Lung (tissue), 9 donors: ENCODE measurements at regions not wholly inside any gene's neighbourhood (a gene's known extent, or its start where the extent isn't known, plus 50 kb on each side); places are given as distances from the start of the nearest gene placed in this dataset.
"Not testable (repeated sequence)": the region's sequence is repeated elsewhere in the genome, so short reads cannot be mapped to it uniquely, and the experiment has no call there.

Source experiments
- ATAC-seq: fragments of 200-7000 bp; cut with Tn5 transposase; one replicate; pipeline ENCODE4 v1.9.1; 2020; ENCODE audit warnings: moderate number of reproducible peaks; ENCODE audit not compliant: insufficient read depth, low FRiP score
- DNase-seq, 3 donors: peaks; one replicate each; pipeline ENCODE4 v3.0.0-alpha.2; 2013 to 2017
- H3K27ac ChIP-seq, 2 donors: one replicate each; pipeline ENCODE4 v1.5.1; 2013; ENCODE audit warnings: mild to moderate bottlenecking in 2 of 2, moderate library complexity in 2 of 2, control low read depth in 1 of 2, inconsistent platforms in 1 of 2, low read depth in 1 of 2, low read length in 1 of 2
- H3K27me3 ChIP-seq, 3 donors: one replicate each; pipeline ENCODE4 v1.5.1; 2013; ENCODE audit warnings: low read length in 2 of 3; ENCODE audit not compliant: control insufficient read depth in 3 of 3, insufficient read depth in 3 of 3
- H3K36me3 ChIP-seq, 4 donors: one replicate each; pipeline ENCODE4 v1.5.1; 2013; ENCODE audit warnings: low read length in 4 of 4, mild to moderate bottlenecking in 1 of 4, moderate library complexity in 1 of 4; ENCODE audit not compliant: control insufficient read depth in 4 of 4, insufficient read depth in 4 of 4
- H3K4me1 ChIP-seq, 5 donors: one replicate each; pipeline ENCODE4 v1.5.1; 2013; ENCODE audit warnings: low read length in 5 of 5, mild to moderate bottlenecking in 2 of 5, moderate library complexity in 1 of 5; ENCODE audit not compliant: control insufficient read depth in 5 of 5, insufficient read depth in 5 of 5
- H3K4me3 ChIP-seq: one replicate; pipeline ENCODE4 v1.5.1; 2013; ENCODE audit warnings: mild to moderate bottlenecking, control low read depth, moderate library complexity
- H3K9ac ChIP-seq, 2 donors: one replicate each; pipeline ENCODE4 v1.5.1; 2013; ENCODE audit warnings: low read length in 2 of 2, control low read depth in 1 of 2; ENCODE audit not compliant: insufficient read depth in 1 of 2
- H3K9me3 ChIP-seq, 4 donors: one replicate each; pipeline ENCODE4 v1.5.1; 2013; ENCODE audit warnings: low read length in 3 of 4, mild to moderate bottlenecking in 1 of 4, moderate library complexity in 1 of 4; ENCODE audit not compliant: control insufficient read depth in 4 of 4, insufficient read depth in 3 of 4
- WGBS, 2 donors: extraction: QIAGEN DNeasy Blood & Tissue Kit; methylation state at CpG; one replicate each; pipeline ENCODE4 v1.1.7; 2013; 5-methylcytosine and 5-hydroxymethylcytosine counted together
- donor health status: Bipolar disorder and iron deficiency.
- donor health status: healthy.
- donor health status: DM: yes; HTN: yes; CAD: no.

GRCh38 chr15:22134941-22135566 lies 54.7 kb downstream of the OR4M2 start:
- not testable (repeated sequence) for H3K27me3 ChIP-seq, H3K9me3 ChIP-seq, H3K27ac ChIP-seq, H3K9ac ChIP-seq, H3K4me3 ChIP-seq, DNase-seq, ATAC-seq, H3K4me1 ChIP-seq, H3K36me3 ChIP-seq
- WGBS, 2 donors = no CpG with 5 or more reads among the region's 3 CpGs

GRCh38 chr15:22137572-22137971 lies 57.2 kb downstream of the OR4M2 start:
- not testable (repeated sequence) for H3K9ac ChIP-seq, H3K27me3 ChIP-seq, H3K4me3 ChIP-seq, H3K36me3 ChIP-seq, H3K27ac ChIP-seq, ATAC-seq, DNase-seq, H3K9me3 ChIP-seq, H3K4me1 ChIP-seq
- no CpG with 5 or more reads among the region's 7 CpGs for WGBS, 2 donors

GRCh38 chr15:22141106-22141505 lies 60.8 kb downstream of the OR4M2 start:
- not testable (repeated sequence) for ATAC-seq, H3K27ac ChIP-seq, H3K4me1 ChIP-seq, H3K9ac ChIP-seq, H3K4me3 ChIP-seq, DNase-seq, H3K9me3 ChIP-seq, H3K27me3 ChIP-seq, H3K36me3 ChIP-seq
- no CpG with 5 or more reads among the region's 9 CpGs for WGBS, 2 donors

GRCh38 chr15:22148109-22148508 lies 67.8 kb downstream of the OR4M2 start:
- H3K9ac ChIP-seq, ATAC-seq, DNase-seq, H3K4me1 ChIP-seq, H3K27me3 ChIP-seq, H3K4me3 ChIP-seq, H3K27ac ChIP-seq, H3K36me3 ChIP-seq, H3K9me3 ChIP-seq: not testable (repeated sequence)
- WGBS, 2 donors = no CpG with 5 or more reads among the region's 7 CpGs

- not testable (repeated sequence) for H3K9me3 ChIP-seq, DNase-seq, H3K9ac ChIP-seq, ATAC-seq, H3K27me3 ChIP-seq, H3K27ac ChIP-seq, H3K4me3 ChIP-seq, H3K36me3 ChIP-seq, H3K4me1 ChIP-seq
- no CpG with 5 or more reads among the region's 6 CpGs for WGBS, 2 donors
Observed at GRCh38 chr15:22158243-22158642, 77.9 kb downstream of the OR4M2 start.

GRCh38 chr15:22160283-22160682 lies 80.0 kb downstream of the OR4M2 start:
- H3K36me3 ChIP-seq, H3K4me1 ChIP-seq, DNase-seq, H3K27me3 ChIP-seq, H3K27ac ChIP-seq, H3K9ac ChIP-seq, H3K4me3 ChIP-seq, H3K9me3 ChIP-seq: not testable (repeated sequence)
- peak; percentile 6 for ATAC-seq
- no CpG with 5 or more reads among the region's 8 CpGs for WGBS, 2 donors

- not testable (repeated sequence) for DNase-seq, H3K36me3 ChIP-seq, H3K27me3 ChIP-seq, H3K27ac ChIP-seq, ATAC-seq, H3K4me1 ChIP-seq, H3K9me3 ChIP-seq, H3K9ac ChIP-seq, H3K4me3 ChIP-seq
- WGBS, 2 donors = no CpG with 5 or more reads among the region's 2 CpGs
Observed at GRCh38 chr15:22160741-22161140, 80.4 kb downstream of the OR4M2 start.

- not testable (repeated sequence) for ATAC-seq, H3K27ac ChIP-seq, DNase-seq, H3K36me3 ChIP-seq, H3K27me3 ChIP-seq, H3K9ac ChIP-seq, H3K4me1 ChIP-seq, H3K4me3 ChIP-seq, H3K9me3 ChIP-seq
- WGBS, 2 donors = no CpG with 5 or more reads among the region's 4 CpGs
Observed at GRCh38 chr15:22161398-22161797, 81.1 kb downstream of the OR4M2 start.
